ENCODE measurements at regions not wholly inside any gene's neighbourhood (a gene's known extent, or its start where the extent isn't known, plus 50 kb on each side); places are given as distances from the start of the nearest gene placed in this dataset.

DNA sequence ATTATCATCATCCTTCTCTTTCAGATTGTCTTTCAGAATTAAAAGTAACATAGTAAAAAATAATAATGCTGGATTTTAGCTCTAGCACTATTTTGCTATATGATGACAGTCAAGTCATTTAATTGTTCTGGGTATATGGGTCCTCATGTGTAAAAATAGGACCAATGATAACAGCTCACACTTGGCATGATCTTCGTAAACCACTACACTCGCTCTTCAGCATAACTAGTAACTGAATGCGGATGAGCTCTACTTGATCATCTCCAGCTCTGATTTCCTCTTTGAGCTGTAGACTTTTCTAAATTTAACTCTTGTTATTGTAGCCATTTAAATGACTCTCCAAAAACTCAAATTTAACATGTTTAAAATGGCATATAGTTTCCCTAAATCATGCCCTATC lies 831.8 kb upstream of the HS3ST1 start:
- no peaks in the 10 kb centered on the region for H3K4me1 ChIP-seq (replicated peaks in 1 of 2)
- H3K9me3 ChIP-seq (replicated peaks in 1 of 3) = no peaks in the 10 kb centered on the region
- no peak for DNase-seq
- H3K27ac ChIP-seq = no peak overlapping the region
- no peak for TF ChIP-seq POLR2A (IDR thresholded peaks at IDR 0.05)
- TF ChIP-seq CTCF (IDR thresholded peaks at IDR 0.05) = no peak
- WGBS, 4 donors = 92 to 97% (median 94%) methylated on average over 3 of the region's 3 CpGs
- intact Hi-C loops (cut with DNase I) = no loop called here
- no peaks in the 10 kb centered on the region for H3K36me3 ChIP-seq (replicated peaks in 1 of 2)
- no peak overlapping the region for H3K4me3 ChIP-seq
- no peaks in the 10 kb centered on the region for H3K27me3 ChIP-seq

DNA sequence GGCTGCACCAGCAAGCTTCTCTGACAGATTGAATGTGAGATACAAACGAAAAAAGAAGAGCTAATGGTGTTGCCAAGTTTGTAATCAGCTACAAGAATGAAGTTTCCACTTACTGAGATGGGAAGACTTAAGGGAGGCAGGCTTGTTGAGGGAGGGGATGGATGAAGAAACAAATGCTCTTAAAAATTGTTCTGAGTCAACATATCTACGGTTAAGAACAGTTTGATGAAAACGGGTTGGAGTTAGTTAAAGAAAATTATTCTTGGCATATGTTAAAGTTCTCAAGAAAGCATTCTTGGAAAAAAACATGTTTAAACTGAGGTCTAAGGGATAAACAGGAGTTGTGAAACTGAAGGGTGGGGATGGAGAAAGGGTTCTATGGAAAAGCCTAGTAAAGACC lies 816.3 kb upstream of the HS3ST1 start:
- intact Hi-C loops (cut with DNase I) = no loop called here
- no peaks in the 10 kb centered on the region for H3K9me3 ChIP-seq (replicated peaks in 1 of 3)
- no peak overlapping the region for H3K4me3 ChIP-seq
- H3K36me3 ChIP-seq (replicated peaks in 1 of 2) = no peaks in the 10 kb centered on the region
- no peaks in the 10 kb centered on the region for H3K27me3 ChIP-seq
- TF ChIP-seq POLR2A (IDR thresholded peaks at IDR 0.05) = no peak
- no peaks in the 10 kb centered on the region for H3K4me1 ChIP-seq (replicated peaks in 1 of 2)
- no peak overlapping the region for H3K27ac ChIP-seq
- DNase-seq = no peak
- 31 to 64% (median 45%) methylated on average over 3 of the region's 3 CpGs for WGBS, 4 donors

DNA sequence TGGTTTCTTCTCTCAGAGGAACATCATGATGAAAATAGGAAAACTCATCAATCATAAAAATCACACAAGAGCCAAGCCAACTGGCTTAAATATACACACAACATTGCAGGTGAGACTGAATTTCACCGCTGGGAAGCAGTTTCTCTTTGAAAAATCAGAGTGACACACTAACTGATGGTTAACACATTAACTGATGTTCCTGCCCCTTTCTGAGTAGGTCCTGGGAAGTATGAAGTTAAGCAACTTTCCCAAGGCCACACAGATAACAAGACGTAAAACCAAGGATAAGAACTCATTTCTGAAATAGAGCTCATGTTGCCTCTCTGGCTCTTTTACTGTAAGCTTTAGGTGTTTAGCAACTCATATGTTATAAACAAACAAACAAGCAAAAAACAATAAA lies 813.7 kb upstream of the HS3ST1 start:
- 51 to 60% (median 53%) methylated on average over 2 of the region's 2 CpGs for WGBS, 4 donors
- intact Hi-C loops (cut with DNase I) = no loop called here
- TF ChIP-seq CTCF (IDR thresholded peaks at IDR 0.05) (no peak), POLR2A (IDR thresholded peaks at IDR 0.05) (no peak)

GRCh38 chr4:12239897-12240636 lies 811.4 kb upstream of the HS3ST1 start:
- intact Hi-C loops (cut with DNase I) = no loop called here

More for the DNA sequence above, 813.7 kb upstream of the HS3ST1 start:
- H3K9me3 ChIP-seq (replicated peaks in 1 of 3) = no peaks in the 10 kb centered on the region
- H3K27me3 ChIP-seq = no peaks in the 10 kb centered on the region
- no peak overlapping the region for H3K4me3 ChIP-seq
- H3K36me3 ChIP-seq (replicated peaks in 1 of 2) = no peaks in the 10 kb centered on the region
- DNase-seq = no peak
- no peaks in the 10 kb centered on the region for H3K4me1 ChIP-seq (replicated peaks in 1 of 2)
- H3K27ac ChIP-seq = no peak overlapping the region

More at GRCh38 chr4:12239897-12240636, 811.4 kb upstream of the HS3ST1 start:
- no peaks in the 10 kb centered on the region for H3K36me3 ChIP-seq (replicated peaks in 1 of 2)
- no peak overlapping the region for H3K4me3 ChIP-seq
- no peaks in the 10 kb centered on the region for H3K4me1 ChIP-seq (replicated peaks in 1 of 2)
- no peak overlapping the region for H3K27ac ChIP-seq
- H3K9me3 ChIP-seq (replicated peaks in 1 of 3) = no peaks in the 10 kb centered on the region
- WGBS, 4 donors = 40 to 87% (median 58%) methylated on average over 3 of the region's 3 CpGs
- no peak for DNase-seq
- no peaks in the 10 kb centered on the region for H3K27me3 ChIP-seq
- TF ChIP-seq CTCF (IDR thresholded peaks at IDR 0.05) (no peak), POLR2A (IDR thresholded peaks at IDR 0.05) (no peak)
